ENCODE measurements at regions not wholly inside any gene's neighbourhood (a gene's known extent, or its start where the extent isn't known, plus 50 kb on each side); places are given as distances from the start of the nearest gene placed in this dataset.

DNA sequence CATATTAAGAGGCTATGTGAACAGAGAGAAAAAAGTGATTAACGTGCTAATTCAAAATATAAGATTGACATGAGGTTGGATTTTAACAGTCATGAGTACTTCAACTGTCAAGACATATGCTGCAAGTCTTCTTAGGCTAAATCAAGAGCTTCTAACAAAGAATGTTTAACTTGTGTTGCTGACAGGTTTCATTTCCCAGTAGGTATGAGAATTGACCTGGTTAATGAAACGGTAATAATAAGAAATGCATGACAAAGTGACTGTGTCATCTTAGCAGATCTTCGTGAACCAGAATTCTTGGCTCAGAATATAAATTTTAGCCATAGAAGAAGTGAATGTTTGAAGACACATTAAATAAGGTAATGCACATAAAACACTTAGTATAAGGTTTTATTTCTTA lies 132.6 kb upstream of the PTGFR start:
- Mint-ChIP-seq H3K27me3 (ENCODE audit: insufficient read depth) (peaks cover 4% of the 10 kb centered on the region; the same call in 1 of the 2 replicates), H3K4me3 (no peak overlapping the region), H3K27ac (no peak overlapping the region), H3K4me1 (ENCODE audit: low read depth) (peaks cover 11% of the 10 kb centered on the region), H3K9me3 (no peaks in the 10 kb centered on the region), H3K36me3 (ENCODE audit: low read depth) (no peaks in the 10 kb centered on the region)
- TF ChIP-seq, protein P1, sequence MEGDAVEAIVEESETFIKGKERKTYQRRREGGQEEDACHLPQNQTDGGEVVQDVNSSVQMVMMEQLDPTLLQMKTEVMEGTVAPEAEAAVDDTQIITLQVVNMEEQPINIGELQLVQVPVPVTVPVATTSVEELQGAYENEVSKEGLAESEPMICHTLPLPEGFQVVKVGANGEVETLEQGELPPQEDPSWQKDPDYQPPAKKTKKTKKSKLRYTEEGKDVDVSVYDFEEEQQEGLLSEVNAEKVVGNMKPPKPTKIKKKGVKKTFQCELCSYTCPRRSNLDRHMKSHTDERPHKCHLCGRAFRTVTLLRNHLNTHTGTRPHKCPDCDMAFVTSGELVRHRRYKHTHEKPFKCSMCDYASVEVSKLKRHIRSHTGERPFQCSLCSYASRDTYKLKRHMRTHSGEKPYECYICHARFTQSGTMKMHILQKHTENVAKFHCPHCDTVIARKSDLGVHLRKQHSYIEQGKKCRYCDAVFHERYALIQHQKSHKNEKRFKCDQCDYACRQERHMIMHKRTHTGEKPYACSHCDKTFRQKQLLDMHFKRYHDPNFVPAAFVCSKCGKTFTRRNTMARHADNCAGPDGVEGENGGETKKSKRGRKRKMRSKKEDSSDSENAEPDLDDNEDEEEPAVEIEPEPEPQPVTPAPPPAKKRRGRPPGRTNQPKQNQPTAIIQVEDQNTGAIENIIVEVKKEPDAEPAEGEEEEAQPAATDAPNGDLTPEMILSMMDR (IDR thresholded peaks at IDR 0.05), result no peak
- no peak for DNase-seq

DNA sequence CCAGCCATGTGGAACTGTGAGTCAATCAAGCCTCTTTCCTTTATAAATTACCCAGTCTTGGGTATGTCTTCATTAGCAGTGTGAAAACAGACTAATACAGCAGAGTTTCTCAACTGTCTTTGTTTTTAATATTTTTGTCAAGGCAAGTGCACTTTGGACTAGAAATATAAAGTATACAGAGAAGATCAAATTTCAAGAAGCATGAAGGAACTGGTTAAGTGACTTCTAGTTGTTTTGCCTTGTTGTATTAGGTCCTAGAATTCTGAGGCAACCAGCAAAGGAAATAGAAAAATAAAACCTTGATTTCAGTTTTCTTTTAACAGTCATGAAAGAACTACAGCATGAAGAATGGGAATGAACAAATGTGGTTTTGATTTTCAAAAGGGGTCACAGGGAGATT lies 131.1 kb upstream of the PTGFR start:
- H3K4me3 Mint-ChIP-seq, result no peak overlapping the region
- H3K9me3 Mint-ChIP-seq, result no peaks in the 10 kb centered on the region
- no peak overlapping the region for H3K27ac Mint-ChIP-seq
- peaks cover 11% of the 10 kb centered on the region for H3K4me1 Mint-ChIP-seq (ENCODE audit: low read depth)
- no peaks in the 10 kb centered on the region for H3K36me3 Mint-ChIP-seq (ENCODE audit: low read depth)
- DNase-seq, result no peak
- peaks cover 4% of the 10 kb centered on the region; the same call in 1 of the 2 replicates for H3K27me3 Mint-ChIP-seq (ENCODE audit: insufficient read depth)
- TF ChIP-seq, protein P1 (IDR thresholded peaks at IDR 0.05), result no peak

DNA sequence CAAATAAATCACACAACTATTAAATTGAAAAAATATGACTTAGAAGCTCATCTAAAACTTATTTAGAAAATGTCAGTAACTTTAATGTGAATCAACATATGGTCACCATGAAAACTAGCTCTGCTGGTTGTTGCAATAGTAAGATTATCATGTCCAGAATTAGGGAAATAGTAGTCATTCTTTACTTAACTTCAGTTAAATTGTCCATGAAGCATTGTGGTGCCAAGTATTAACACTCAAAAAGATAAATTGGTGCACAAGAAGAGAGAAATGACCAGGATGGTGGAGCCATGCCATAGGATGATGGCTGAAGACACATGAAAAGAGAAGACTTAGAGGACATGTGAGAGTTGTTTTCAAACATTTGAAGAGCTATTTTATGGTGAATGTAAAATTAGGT lies 130.2 kb upstream of the PTGFR start:
- H3K4me3 Mint-ChIP-seq, result no peak overlapping the region

DNA sequence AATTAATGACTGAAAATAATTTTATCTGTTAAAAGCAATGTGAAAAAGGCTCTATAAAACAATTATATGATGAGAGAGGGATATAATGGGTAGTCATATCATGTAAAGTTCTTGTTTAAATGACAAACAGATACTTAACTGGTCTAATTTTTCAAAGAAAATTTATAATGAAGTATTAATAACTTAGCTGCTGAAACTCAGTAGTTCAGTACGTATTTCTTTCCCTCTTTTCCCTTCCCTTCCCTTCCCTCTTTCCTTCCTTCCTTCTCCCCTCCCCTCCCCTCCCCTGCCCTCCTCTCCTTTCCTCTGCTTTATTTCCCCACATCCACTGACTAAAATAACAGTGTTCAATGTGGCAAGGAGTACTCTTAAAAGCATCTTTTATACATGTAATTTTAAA lies 123.1 kb upstream of the PTGFR start:
- peaks cover 6% of the 10 kb centered on the region; the same call in 1 of the 2 replicates for H3K36me3 Mint-ChIP-seq (ENCODE audit: low read depth)
- H3K4me1 Mint-ChIP-seq (ENCODE audit: low read depth), result peaks cover 35% of the 10 kb centered on the region
- DNase-seq, result no peak
- TF ChIP-seq, protein P1 (IDR thresholded peaks at IDR 0.05), result no peak
- H3K27me3 Mint-ChIP-seq (ENCODE audit: insufficient read depth), result no peaks in the 10 kb centered on the region; the same call in 1 of the 2 replicates
- H3K4me3 Mint-ChIP-seq, result no peak overlapping the region
- no peak overlapping the region for H3K27ac Mint-ChIP-seq
- H3K9me3 Mint-ChIP-seq, result no peaks in the 10 kb centered on the region

More for the DNA sequence above, 130.2 kb upstream of the PTGFR start:
- H3K4me1 Mint-ChIP-seq (ENCODE audit: low read depth), result peaks cover 4% of the 10 kb centered on the region
- no peak for DNase-seq
- H3K27me3 Mint-ChIP-seq (ENCODE audit: insufficient read depth), result peaks cover 4% of the 10 kb centered on the region; the same call in 1 of the 2 replicates
- no peaks in the 10 kb centered on the region for H3K9me3 Mint-ChIP-seq
- H3K27ac Mint-ChIP-seq, result no peak overlapping the region
- no peaks in the 10 kb centered on the region for H3K36me3 Mint-ChIP-seq (ENCODE audit: low read depth)
- TF ChIP-seq, protein P1 (IDR thresholded peaks at IDR 0.05), result no peak

DNA sequence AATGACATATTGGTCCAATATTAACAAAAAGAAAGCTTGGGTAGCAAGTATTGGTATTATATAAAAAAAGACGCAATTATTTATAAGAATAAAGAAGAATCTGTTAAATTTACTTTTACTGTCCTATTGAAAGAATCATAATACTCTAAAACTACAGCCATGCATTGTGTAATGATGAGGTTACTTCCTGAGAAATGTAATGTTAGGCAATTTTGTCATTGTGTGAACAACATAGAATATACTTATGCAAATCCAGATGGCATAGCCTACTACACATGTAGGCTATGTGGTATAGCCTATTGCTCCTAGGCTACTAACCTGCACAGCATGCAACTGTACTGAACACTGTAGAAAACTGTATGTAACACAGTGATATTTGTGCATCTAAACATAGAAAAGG lies 121.2 kb upstream of the PTGFR start:
- Mint-ChIP-seq H3K27me3 (ENCODE audit: insufficient read depth) (no peaks in the 10 kb centered on the region; the same call in 1 of the 2 replicates), H3K9me3 (no peaks in the 10 kb centered on the region), H3K4me1 (ENCODE audit: low read depth) (peaks cover 35% of the 10 kb centered on the region), H3K36me3 (ENCODE audit: low read depth) (peaks cover 9% of the 10 kb centered on the region; the same call in 1 of the 2 replicates), H3K4me3 (0 out of 2 replicates have a peak overlapping the region, but pooled peaks have one; percentile 26), H3K27ac (peak overlapping the region; percentile 48; the same call in 1 of the 2 replicates)
- TF ChIP-seq, protein P1 (IDR thresholded peaks at IDR 0.05), result no peak
- DNase-seq, result no peak
